GM21390 (cell line): ENCODE measurements at regions not wholly inside any gene's neighbourhood (a gene's known extent, or its start where the extent isn't known, plus 50 kb on each side); places are given as distances from the start of the nearest gene placed in this dataset.
"Not testable (repeated sequence)": the region's sequence is repeated elsewhere in the genome, so short reads cannot be mapped to it uniquely, and the experiment has no call there.

Experiments
- ATAC-seq: cut with Tn5 transposase; IDR thresholded peaks from one replicate; pipeline ENCODE4 v1.9.1; 2021; ENCODE audit not compliant: unreplicated experiment

- ATAC-seq = no peak
Observed at GRCh38 chr2:53212576-53212975, 555.0 kb upstream of the CHAC2 start.

GRCh38 chr2:53211201-53211774 is 556.3 kb upstream of the CHAC2 start:
- no peak for ATAC-seq

GRCh38 chr2:53210538-53210937 is 557.1 kb upstream of the CHAC2 start:
- ATAC-seq = no peak

GRCh38 chr2:53209679-53210458 is 557.7 kb upstream of the CHAC2 start:
- ATAC-seq = no peak

- ATAC-seq = no peak
Observed at GRCh38 chr2:53208815-53209214, 558.8 kb upstream of the CHAC2 start.

GRCh38 chr2:53206226-53206625 is 561.4 kb upstream of the CHAC2 start:
- not testable (repeated sequence) for ATAC-seq

GRCh38 chr2:53202063-53202462 is 565.5 kb upstream of the CHAC2 start:
- ATAC-seq = no peak

- ATAC-seq = no peak
Observed at GRCh38 chr2:53200072-53200471, 567.5 kb upstream of the CHAC2 start.

GRCh38 chr2:53188851-53189510 is 578.6 kb upstream of the CHAC2 start:
- ATAC-seq = no peak

GRCh38 chr2:53183581-53183980 is 584.0 kb upstream of the CHAC2 start:
- ATAC-seq = no peak

- ATAC-seq = no peak
Observed at GRCh38 chr2:53182601-53183000, 585.0 kb upstream of the CHAC2 start.

GRCh38 chr2:53181759-53182158 is 585.8 kb upstream of the CHAC2 start:
- ATAC-seq = no peak

- ATAC-seq = no peak
Observed at GRCh38 chr2:53177327-53177726, 590.3 kb upstream of the CHAC2 start.

GRCh38 chr2:53174539-53174938 is 593.1 kb upstream of the CHAC2 start:
- no peak for ATAC-seq

GRCh38 chr2:53173698-53174455 is 593.7 kb upstream of the CHAC2 start:
- no peak for ATAC-seq

GRCh38 chr2:53173091-53173490 is 594.5 kb upstream of the CHAC2 start:
- no peak for ATAC-seq

- no peak for ATAC-seq
Observed at GRCh38 chr2:53170466-53170865, 597.1 kb upstream of the CHAC2 start.

- no peak for ATAC-seq
Observed at GRCh38 chr2:53167227-53167626, 600.4 kb upstream of the CHAC2 start.

GRCh38 chr2:53150146-53150545 is 617.5 kb upstream of the CHAC2 start:
- no peak for ATAC-seq

GRCh38 chr2:53148221-53148620 is 619.4 kb upstream of the CHAC2 start:
- no peak for ATAC-seq

GRCh38 chr2:53131416-53131815 is 636.2 kb upstream of the CHAC2 start:
- no peak for ATAC-seq
